ENCODE measurements at regions not wholly inside any gene's neighbourhood (a gene's known extent, or its start where the extent isn't known, plus 50 kb on each side); places are given as distances from the start of the nearest gene placed in this dataset.

GRCh38 chr9:95613670-95614069, 96.9 kb upstream of the PTCH1 start:
- DNase-seq (ENCODE audit: low read depth), result no peak
- in situ Hi-C loops (cut with HindIII; ENCODE audit: low pct_unique_long_range_greater_than_20kb, low sequenced_read_pairs), result no loop called here

- DNase-seq (ENCODE audit: low read depth), result no peak
- in situ Hi-C loops (cut with HindIII; ENCODE audit: low pct_unique_long_range_greater_than_20kb, low sequenced_read_pairs), result no loop called here
Measured at GRCh38 chr9:95611354-95611753, 94.6 kb upstream of the PTCH1 start.

GRCh38 chr9:95610006-95610785, 93.4 kb upstream of the PTCH1 start:
- in situ Hi-C loops (cut with HindIII; ENCODE audit: low pct_unique_long_range_greater_than_20kb, low sequenced_read_pairs), result no loop called here
- DNase-seq (ENCODE audit: low read depth), result no peak

- no peak for DNase-seq (ENCODE audit: low read depth)
- in situ Hi-C loops (cut with HindIII; ENCODE audit: low pct_unique_long_range_greater_than_20kb, low sequenced_read_pairs), result no loop called here
Measured at GRCh38 chr9:95609426-95609825, 92.7 kb upstream of the PTCH1 start.

GRCh38 chr9:95608341-95608740, 91.6 kb upstream of the PTCH1 start:
- no peak for DNase-seq (ENCODE audit: low read depth)
- in situ Hi-C loops (cut with HindIII; ENCODE audit: low pct_unique_long_range_greater_than_20kb, low sequenced_read_pairs), result no loop called here

- in situ Hi-C loops (cut with HindIII; ENCODE audit: low pct_unique_long_range_greater_than_20kb, low sequenced_read_pairs), result no loop called here
- DNase-seq (ENCODE audit: low read depth), result no peak
Measured at GRCh38 chr9:95607507-95607906, 90.7 kb upstream of the PTCH1 start.

- DNase-seq (ENCODE audit: low read depth), result no peak
- in situ Hi-C loops (cut with HindIII; ENCODE audit: low pct_unique_long_range_greater_than_20kb, low sequenced_read_pairs), result no loop called here
Measured at GRCh38 chr9:95606489-95607350, 89.9 kb upstream of the PTCH1 start.

- in situ Hi-C loops (cut with HindIII; ENCODE audit: low pct_unique_long_range_greater_than_20kb, low sequenced_read_pairs), result no loop called here
- peak; percentile 12 for DNase-seq (ENCODE audit: low read depth)
Measured at GRCh38 chr9:95605816-95606488, 89.2 kb upstream of the PTCH1 start.

- in situ Hi-C loops (cut with HindIII; ENCODE audit: low pct_unique_long_range_greater_than_20kb, low sequenced_read_pairs), result no loop called here
- no peak for DNase-seq (ENCODE audit: low read depth)
Measured at GRCh38 chr9:95605101-95605500, 88.3 kb upstream of the PTCH1 start.

GRCh38 chr9:95598236-95598635, 81.5 kb upstream of the PTCH1 start:
- DNase-seq (ENCODE audit: low read depth), result no peak
- in situ Hi-C loops (cut with HindIII; ENCODE audit: low pct_unique_long_range_greater_than_20kb, low sequenced_read_pairs), result no loop called here

- no peak for DNase-seq (ENCODE audit: low read depth)
- in situ Hi-C loops (cut with HindIII; ENCODE audit: low pct_unique_long_range_greater_than_20kb, low sequenced_read_pairs), result no loop called here
Measured at GRCh38 chr9:95595721-95596295, 79.0 kb upstream of the PTCH1 start.

GRCh38 chr9:95592931-95593330, 76.2 kb upstream of the PTCH1 start:
- DNase-seq (ENCODE audit: low read depth), result no peak
- in situ Hi-C loops (cut with HindIII; ENCODE audit: low pct_unique_long_range_greater_than_20kb, low sequenced_read_pairs), result no loop called here

- peak; percentile 77 for DNase-seq (ENCODE audit: low read depth)
- in situ Hi-C loops (cut with HindIII; ENCODE audit: low pct_unique_long_range_greater_than_20kb, low sequenced_read_pairs), result no loop called here
Measured at GRCh38 chr9:95588724-95589588, 72.2 kb upstream of the PTCH1 start.

- in situ Hi-C loops (cut with HindIII; ENCODE audit: low pct_unique_long_range_greater_than_20kb, low sequenced_read_pairs), result no loop called here
- no peak for DNase-seq (ENCODE audit: low read depth)
Measured at GRCh38 chr9:95587021-95587964, 70.5 kb upstream of the PTCH1 start.

- in situ Hi-C loops (cut with HindIII; ENCODE audit: low pct_unique_long_range_greater_than_20kb, low sequenced_read_pairs), result no loop called here
- no peak for DNase-seq (ENCODE audit: low read depth)
Measured at GRCh38 chr9:95586326-95586725, 69.6 kb upstream of the PTCH1 start.

- in situ Hi-C loops (cut with HindIII; ENCODE audit: low pct_unique_long_range_greater_than_20kb, low sequenced_read_pairs), result no loop called here
- DNase-seq (ENCODE audit: low read depth), result no peak
Measured at GRCh38 chr9:95585824-95586223, 69.1 kb upstream of the PTCH1 start.

- in situ Hi-C loops (cut with HindIII; ENCODE audit: low pct_unique_long_range_greater_than_20kb, low sequenced_read_pairs), result no loop called here
Measured at GRCh38 chr9:95584176-95584575, 67.4 kb upstream of the PTCH1 start.

More at GRCh38 chr9:95584176-95584575, 67.4 kb upstream of the PTCH1 start:
- no peak for DNase-seq (ENCODE audit: low read depth)
